ENCODE measurements at regions not wholly inside any gene's neighbourhood (a gene's known extent, or its start where the extent isn't known, plus 50 kb on each side); places are given as distances from the start of the nearest gene placed in this dataset.

- no peak for TF ChIP-seq CTCF (IDR thresholded peaks at IDR 0.05)
- TF ChIP-seq POLR2A (IDR thresholded peaks at IDR 0.05), result no peak
These were observed 135.8 kb upstream of the FRG1 start for GRCh38 chr4:189804894-189805293.

Data from thyroid gland (tissue), 4 donors.